ENCODE measurements at regions not wholly inside any gene's neighbourhood (a gene's known extent, or its start where the extent isn't known, plus 50 kb on each side); places are given as distances from the start of the nearest gene placed in this dataset.

DNA sequence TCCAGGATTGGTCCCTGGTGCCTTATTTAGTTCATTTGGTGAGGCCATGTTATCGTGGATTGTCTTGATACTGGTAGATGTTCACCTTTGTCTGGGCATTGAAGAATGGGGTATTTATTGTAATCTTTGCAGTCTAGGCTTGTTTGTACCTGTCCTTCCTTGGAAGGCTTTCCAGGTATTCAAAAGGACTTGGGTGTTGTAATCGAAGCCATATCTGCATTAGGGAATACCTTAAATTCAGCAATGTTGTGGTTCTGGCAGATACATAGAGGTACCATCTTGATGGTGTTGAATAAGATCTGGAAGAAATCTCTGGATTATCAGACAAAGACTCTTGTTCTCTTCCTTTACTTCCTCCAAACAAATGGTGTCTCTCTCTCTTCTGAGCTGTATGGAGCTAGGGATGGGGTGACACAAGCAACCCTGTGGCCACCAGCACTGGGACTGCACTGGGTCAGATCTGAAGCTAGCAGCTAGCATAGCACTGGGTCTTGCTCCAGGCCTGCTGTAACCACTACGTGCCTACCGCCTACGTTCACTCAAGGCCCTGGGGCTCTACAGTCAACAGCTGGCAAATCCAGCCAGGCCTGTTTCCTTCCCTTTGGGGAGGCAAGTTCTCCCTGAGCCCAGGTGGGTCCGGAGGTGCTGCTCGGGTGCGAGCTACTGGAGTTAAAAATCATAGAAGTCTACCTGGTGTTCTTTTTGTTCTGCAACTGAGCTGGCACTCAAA lies 261.1 kb upstream of the CITED2 start:
- DNase-seq (ENCODE audit: low read depth) = no peak

DNA sequence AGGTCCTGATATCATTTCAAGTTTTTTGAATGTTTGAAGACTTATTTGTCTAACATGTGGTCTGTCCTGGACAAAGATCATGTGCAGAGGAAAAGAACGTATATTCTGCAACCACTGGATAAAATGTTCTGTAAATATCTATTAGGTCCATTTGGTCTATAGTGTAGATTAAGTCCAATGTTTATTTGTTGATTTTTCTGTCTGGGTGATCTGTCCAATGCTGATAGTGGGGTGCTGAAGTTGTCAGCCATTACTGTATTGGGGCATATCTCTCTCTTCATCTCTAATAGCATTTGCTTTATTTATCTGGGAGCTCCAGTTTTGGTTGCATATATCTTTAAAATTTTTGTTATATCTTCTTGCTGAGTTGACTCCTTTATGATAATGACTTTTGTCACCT lies 258.4 kb upstream of the CITED2 start:
- DNase-seq (ENCODE audit: low read depth) = no peak

DNA sequence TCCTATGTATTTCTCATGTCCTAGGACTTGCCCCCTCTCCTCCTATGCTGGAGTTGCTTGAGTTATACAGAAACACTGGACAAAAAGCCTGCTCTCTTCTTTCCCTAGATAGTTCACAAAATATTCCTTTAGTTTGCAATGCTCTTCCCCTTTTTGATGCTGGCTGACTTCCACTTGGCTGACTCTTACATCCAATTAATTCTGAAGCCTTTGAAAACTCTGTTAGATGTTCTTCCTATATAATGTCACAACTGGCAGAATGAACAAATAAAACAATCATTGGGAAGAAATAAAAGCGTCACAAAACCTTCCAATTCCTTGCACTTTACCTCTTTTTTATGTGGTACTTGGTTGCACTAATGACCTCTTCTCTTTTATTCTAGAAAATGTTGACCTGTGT lies 253.8 kb upstream of the CITED2 start:
- DNase-seq (ENCODE audit: low read depth) = no peak

DNA sequence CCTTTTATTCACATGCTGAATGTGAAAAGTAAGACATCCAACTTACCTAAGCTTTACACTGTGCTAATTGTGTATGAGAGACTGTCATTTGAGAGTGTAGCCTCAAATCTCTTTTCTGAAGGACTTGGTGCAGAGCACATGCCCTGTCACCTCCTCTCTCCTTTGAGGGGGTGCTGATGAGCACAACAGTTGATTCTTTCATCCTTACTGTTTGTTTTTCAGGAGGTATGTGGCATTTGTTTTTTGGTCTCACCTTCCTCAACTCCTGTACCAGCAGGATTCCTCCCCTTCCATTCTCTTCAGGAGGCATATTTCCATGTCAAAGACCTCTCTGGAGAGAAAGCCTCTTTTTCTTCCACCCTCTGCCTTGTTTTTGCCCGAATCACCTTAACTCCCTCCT lies 252.6 kb upstream of the CITED2 start:
- no peak for DNase-seq (ENCODE audit: low read depth)

DNA sequence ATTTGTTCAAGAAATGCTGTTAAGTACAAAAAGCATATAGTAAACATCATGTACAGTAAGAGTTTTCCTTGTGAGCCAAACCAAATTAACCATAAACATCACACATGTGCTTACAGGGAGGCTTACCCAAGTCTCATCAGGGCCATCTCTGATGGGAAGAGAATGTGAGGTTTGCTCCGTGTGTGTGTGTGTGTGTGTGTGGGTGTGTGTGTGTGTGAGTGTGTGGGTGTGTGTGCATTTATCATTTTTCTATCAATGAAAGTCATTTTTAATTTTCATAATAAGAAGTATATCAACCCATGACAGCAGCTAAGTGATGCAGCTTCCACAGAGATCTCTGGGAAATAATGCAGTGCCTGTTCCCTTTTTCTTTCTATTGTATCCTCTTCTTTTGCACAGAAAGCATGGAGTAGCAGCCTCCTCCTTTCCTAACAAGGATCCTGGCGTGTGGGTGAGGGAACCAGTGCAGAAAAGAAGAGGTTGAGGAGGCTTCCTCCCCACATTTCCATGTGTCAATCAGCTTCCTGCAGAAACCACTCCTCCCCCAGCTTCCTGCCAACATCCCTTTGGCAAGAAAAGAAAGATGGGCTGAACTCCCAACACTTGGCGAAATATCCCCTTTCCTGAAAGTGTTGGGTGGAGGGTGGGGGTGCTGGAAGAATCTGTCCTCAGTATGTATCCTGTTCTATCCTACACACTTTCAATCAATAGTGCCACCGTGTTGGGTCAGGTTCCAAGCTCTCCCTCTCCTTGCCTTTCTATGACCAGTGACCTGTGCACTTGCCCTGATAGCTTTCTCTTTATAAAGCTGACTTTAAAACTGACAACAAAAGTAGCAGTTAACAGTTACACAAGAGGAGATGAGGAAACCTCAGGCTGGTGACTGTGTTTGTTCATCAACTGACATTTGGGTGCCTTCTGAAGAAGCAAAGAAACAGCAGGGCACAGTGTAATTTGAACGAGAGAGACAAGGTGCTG lies 251.8 kb upstream of the CITED2 start:
- no peak for DNase-seq (ENCODE audit: low read depth)

DNA sequence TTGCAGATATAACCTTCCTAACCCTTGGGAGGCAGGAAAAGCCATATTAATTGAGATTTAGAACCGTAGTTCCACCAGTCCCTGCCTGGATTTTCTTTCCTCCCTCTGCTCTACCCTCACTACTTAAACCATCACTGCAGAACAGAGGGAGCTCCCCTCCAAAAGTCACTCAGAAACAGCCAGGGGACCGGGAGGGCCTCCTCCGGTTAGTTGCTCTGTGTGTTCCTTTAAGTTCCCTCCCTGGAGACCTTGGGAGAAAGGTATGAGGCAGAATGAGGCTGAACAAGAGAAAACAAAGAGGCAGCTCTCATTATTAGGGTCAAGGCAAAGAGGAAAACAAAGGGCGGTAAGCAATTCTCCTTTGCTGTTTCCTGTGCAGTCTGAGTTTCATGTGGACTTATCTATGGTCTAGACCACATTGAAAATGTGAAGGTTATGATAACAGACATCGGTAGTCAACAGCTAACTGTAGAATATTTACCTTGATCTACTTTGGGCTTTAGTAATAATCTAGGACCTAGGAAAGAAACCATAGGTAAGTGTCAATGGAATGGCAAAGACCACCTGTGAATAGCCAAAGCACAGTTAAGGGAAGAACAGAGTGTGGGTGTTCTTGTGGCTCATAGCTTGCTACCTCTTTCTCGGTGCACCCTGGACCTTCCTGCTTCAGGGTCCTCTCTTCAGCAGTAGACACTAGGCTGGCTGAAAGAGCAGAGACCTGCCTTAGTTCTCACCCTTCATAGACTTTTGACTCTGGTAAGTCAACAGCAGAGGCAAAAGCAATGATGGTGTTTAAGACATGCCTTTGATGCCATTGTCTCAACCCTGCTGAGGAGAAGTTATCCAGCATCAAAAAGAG lies 250.9 kb upstream of the CITED2 start:
- DNase-seq (ENCODE audit: low read depth) = no peak

DNA sequence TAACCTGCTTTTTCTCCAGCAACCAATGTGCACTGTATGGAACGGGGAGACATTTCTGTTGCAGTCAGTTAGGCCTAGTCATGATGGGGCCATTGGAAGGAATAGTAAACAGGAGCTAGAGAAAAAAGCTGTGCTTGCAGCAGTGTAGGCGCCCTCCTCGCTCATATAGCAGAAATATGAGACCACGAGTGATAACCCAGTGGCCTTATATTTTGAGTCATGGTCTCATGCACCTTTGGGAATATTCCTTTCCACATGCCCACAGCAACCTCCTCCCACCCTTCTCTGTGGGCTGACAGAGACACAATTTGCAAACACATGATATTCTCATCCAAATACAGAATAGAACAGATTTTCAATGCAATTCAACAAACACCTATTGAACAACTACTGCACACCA lies 248.9 kb upstream of the CITED2 start:
- DNase-seq (ENCODE audit: low read depth) = no peak

DNA sequence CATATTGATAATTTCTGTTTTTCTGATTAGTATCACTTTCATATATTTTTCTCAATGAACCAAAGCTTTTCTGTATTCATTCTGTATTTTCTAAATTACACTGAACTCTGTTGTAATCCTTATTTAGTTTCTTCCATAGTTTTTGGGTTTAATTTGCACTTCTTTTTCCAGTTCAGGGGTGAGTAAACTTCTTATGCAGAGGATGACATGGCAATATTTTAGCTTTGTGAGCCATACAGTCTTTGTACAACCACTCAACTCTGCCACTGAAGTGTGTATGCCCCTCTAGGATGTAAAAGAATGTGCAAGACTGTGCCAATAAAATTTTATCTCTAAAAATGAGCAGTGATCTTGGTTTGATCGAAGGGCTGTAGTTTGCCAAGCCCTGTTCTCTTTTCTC lies 239.0 kb upstream of the CITED2 start:
- no peak for DNase-seq (ENCODE audit: low read depth)

DNA sequence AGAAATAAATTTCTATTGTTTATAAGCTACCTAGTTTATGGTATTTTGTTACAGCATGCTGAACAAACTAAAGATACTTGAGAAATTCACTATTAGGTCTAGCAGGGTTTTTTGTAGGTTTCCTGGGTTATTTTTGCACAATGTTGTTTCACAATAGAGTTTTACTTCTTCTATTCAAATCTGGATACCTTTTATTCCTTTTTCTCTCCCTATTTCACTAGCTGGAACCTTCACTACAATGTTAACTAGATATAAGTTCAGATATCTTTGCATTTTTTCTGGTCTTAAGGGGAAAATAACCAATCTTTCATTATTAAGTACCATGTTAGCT lies 237.7 kb upstream of the CITED2 start:
- no peak for DNase-seq (ENCODE audit: low read depth)

DNA sequence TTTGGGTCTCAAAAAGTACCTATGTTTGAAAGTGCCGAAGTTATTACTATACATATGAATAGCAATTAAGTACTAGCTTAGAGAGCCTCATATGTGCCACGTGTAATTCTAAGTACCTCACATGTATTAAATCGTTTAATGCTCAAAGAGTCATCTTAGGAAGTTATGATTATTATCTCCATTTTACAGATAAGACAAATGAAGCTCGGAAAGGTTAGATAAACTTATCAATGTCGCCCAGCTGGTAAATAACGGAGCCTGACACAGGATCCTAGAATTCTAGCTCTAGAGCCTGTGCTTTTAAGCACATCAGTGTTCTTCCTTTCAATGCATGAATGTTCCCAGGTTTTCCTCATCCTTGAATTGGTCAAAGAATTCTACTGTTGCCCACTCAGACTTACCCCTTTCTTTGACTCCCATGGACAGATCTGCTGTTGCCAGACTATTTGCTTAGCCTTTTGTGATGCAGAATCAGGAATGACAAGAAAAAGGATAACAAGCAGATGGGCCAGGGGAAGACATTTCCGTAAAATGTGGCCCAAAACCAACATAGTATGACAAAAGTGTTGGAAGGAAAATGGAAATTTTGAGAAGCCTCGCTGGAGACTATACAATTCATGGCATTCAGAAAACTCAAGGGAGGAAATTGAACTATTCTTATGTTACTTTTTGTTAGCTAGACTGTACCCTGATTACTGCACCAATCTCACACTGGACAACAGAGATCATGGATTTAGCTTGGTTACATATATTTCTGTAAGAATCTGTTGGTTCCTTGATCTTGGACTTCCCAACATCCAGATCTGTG lies 237.1 kb upstream of the CITED2 start:
- DNase-seq (ENCODE audit: low read depth) = no peak

DNA sequence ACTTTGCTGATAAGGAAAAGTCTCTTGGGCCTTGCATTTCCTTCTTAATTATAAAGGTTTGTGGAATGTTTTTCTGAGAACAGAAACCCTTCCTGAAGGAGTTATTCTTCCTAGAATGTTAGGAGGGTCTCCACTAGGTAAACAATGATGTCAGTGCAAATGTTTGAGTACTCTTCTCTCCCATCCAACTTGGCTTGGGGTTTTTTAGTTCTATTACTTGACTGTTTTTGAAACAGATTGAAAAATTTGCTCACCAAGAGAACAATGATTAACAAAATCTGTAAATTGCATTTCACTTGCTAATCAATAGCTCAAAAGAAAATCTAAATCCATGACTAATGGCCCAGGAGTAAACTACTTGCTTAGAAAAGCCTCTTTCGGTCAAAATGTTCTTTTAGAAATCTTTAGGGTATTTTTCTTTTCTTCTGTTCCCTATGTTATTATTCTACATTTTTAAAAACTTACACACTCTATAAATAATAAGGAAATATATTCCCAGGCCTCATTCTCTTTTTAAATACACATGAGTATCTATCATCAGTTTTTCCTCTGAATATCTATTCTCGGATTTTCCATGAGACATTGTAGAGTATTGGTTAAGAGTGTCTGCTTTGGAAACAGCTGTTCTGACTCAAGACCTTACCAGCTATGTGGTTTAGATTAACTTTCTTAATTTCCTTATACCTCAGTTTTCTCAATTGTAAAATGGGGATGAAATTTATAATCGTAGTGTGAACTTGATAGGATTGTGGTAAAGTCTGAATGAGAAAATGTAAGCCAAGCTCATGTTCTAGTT lies 234.2 kb upstream of the CITED2 start:
- DNase-seq (ENCODE audit: low read depth) = no peak

DNA sequence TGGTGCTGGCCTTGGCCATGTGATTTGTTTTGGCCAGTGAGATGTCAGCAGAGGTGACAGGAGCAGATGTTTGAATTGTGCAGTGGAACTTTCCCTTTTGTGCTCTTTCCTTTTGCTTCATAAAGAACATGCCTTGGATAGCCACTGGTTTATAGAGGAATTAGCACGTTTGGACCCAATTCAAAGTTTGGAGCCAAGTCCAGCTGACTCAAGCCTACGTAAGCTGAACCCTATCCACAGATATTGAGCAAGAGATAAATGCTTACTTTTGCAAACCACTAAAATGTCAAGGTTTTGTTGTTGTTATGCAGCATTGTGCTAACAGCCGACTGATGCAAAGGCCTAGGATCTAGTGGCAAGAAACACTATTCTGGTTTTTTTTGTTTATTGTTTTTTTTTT lies 230.9 kb upstream of the CITED2 start:
- DNase-seq (ENCODE audit: low read depth) = no peak

DNA sequence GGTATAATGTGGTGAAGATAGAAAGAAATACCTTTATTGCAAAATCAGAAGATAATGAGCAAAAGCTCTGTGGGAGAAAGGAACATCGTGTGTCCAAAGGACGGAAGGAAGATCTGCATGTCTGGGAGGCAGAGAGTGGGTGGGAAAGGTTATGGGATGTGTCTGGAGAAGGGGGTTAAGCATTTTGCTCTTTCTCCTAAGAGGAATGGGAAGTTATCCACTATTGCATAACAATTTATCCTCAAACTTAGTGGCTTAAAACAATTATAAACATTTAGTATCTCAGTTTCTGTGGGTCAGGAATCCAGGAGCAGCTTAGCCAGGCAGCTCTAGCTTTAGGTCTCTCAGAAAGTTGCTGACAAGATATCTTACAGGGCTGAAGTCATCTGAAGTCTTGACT lies 229.1 kb upstream of the CITED2 start:
- no peak for DNase-seq (ENCODE audit: low read depth)

DNA sequence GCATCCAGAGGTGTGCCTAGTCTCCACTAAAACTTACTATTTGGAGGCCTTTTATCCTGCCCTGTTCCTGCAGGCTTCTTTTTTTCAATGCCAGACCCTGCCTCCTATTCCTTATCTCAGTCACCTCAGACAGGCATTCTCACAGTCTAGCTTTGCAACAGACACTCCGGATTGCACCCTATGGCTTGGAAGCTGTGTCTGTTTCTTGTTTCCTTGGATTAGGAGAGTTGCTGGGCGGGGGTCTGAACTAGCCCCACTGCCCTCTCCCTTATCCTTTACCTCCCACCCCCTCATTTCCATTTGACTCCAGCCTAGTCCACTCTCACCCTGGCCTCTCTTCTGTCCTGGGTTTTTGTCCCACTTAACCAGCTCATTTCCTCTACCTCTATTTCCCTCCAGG lies 228.1 kb upstream of the CITED2 start:
- no peak for DNase-seq (ENCODE audit: low read depth)

DNA sequence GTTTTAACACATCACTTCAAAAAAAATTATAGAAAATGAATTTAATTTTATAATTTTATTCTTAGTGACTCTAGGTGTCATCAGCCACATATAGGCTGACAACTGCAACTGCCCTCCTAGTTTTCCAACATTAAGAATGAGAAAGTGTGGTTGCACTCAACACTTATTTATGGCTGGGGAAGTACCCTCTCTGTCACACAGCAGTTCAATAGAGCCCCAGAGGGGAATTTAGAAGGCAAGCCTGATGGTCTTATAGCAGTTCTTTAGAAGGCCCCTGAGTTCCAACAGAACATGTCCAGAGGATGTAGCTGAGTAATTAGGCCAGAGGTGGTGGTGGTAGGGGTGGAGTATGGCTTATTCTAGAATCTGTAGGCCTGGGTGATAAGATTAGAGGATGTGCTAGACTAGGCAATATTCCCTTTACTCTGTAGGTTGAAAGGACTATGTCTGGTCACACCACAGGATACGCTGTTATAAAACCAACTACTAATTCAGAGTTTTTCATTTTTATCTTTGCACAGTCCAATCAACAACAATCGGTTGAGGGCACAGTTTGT lies 226.5 kb upstream of the CITED2 start:
- no peak for DNase-seq (ENCODE audit: low read depth)

DNA sequence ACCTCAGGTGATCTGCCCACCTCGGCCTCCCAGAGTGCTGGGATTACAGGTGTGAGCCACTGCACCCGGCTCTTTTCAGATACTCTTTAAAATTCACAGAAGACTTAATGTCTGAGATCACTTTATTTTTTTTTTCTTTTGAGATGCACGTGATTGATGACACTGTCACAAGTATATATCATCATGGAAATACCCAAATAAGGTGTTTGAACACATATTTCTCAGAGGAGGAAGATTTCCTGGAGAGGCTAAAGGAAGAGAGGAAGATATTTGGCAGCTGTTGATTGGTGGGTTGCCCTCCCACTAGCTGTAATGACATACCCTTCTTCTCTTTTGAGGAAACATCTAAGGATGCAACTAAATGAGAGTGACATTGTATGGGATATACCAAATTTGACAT lies 225.9 kb upstream of the CITED2 start:
- DNase-seq (ENCODE audit: low read depth) = no peak

DNA sequence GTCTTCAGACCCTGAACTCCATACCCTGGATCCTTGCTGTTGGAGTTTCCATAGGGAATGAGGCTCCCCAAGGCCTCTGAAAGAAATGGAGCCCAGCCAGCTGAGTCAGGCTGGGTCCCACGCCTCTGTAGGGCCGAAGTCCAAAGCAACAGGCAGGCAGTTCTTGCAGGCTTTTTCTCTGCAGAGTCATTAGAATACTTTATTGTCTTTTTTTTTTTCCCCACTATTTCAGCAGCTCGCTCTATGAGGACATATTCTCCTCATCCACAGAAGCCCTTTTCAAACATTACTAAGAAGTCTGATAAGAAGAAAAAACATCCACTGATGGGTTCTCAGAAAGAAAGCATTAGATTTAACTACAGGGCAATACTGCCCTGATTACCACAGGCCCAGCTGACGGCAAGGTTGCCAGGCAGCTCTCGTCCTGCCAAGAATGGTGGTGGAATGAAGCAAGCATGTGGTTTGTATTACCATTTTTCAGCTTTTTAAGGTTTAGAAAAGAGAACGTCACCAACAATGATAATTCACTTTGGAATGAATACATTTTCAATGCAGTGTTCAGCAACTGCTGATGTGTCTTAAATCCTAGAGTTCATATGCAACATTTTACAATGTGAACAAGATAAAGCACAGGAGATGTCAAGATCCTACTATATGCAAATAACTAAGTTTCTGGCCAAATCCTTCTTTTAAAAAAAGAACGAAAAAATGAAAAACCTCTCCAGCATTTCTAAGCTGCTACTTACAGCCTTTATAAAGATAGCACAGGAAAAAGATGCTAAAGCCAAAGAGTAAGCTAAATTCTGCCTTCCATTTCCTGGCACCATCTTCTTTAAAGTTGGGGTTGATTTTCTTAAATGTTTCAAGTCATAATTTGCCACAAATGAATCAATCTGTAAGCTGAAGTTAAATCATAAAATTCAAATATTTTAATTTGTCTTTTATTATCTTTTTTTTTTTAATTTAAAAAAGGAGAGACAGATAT lies 223.6 kb upstream of the CITED2 start:
- DNase-seq (ENCODE audit: low read depth) = no peak

DNA sequence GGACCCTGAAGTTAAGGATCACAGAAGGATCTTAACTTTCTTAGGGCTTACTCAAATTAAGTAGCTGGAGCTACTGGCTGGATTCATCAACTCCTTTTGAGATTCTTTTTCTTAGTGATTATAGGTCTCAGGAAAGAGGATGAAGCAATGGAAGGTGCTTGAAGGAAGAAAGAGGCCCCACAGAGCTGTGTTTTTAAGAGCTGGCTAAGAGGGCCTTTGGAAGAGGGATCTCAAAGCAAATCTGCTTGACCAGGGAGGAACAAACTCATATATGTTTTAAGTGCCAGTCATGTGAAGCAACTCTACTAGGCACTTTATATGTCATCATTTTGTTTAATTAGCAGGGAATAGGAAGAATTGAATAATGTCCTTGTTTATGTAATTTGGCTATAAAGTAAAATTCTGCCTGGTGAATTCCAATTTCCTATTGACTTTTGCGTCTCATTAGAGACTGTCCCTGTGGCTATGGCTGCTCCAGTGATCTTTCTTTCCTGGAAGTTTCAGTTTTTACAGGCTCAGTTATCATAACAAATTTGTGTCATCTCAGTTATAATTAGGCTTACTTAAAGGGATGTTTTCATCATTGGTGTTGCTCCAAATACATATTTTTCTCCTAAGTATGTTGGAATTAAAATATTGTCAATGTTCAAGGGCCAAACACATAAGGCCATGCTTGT lies 222.8 kb upstream of the CITED2 start:
- DNase-seq (ENCODE audit: low read depth) = no peak

DNA sequence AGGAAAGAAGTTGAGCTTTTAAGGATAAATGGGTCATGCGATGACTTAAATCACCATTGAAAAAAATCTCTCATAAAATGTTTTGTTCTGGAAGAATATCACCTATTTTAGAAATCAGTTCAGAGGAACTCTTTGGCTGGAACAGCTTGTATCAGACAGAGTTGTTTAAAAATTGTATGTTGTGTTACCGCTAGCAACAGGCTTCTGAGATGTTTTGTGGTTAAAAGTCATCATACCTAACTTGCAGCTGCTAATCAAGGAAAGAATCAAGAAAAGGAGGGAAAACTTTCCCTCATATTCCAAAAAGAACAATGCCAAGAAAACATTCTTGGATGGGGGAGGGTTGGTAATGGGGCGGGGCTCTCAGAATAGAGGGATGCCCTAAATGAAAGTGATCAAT lies 220.7 kb upstream of the CITED2 start:
- DNase-seq (ENCODE audit: low read depth) = no peak
